ENCODE measurements at regions not wholly inside any gene's neighbourhood (a gene's known extent, or its start where the extent isn't known, plus 50 kb on each side); places are given as distances from the start of the nearest gene placed in this dataset.

GRCh38 chr10:61142987-61143386 is 199.0 kb upstream of the RHOBTB1 start:
- no peak for DNase-seq (ENCODE audit: low spot score)

GRCh38 chr10:61140765-61141392 is 196.9 kb upstream of the RHOBTB1 start:
- DNase-seq (ENCODE audit: low spot score) = peak; percentile 64

- DNase-seq (ENCODE audit: low spot score) = no peak
Measured at GRCh38 chr10:61139592-61139953, 195.6 kb upstream of the RHOBTB1 start.

GRCh38 chr10:61138708-61139591 is 195.0 kb upstream of the RHOBTB1 start:
- DNase-seq (ENCODE audit: low spot score) = no peak

GRCh38 chr10:61136139-61136538 is 192.2 kb upstream of the RHOBTB1 start:
- DNase-seq (ENCODE audit: low spot score) = peak; percentile 2

- DNase-seq (ENCODE audit: low spot score) = no peak
Measured at GRCh38 chr10:61135276-61135721, 191.3 kb upstream of the RHOBTB1 start.

GRCh38 chr10:61130366-61130765 is 186.4 kb upstream of the RHOBTB1 start:
- no peak for DNase-seq (ENCODE audit: low spot score)

GRCh38 chr10:61128196-61128595 is 184.2 kb upstream of the RHOBTB1 start:
- DNase-seq (ENCODE audit: low spot score) = no peak

GRCh38 chr10:61125560-61126170 is 181.7 kb upstream of the RHOBTB1 start:
- DNase-seq (ENCODE audit: low spot score) = no peak

- DNase-seq (ENCODE audit: low spot score) = no peak
Measured at GRCh38 chr10:61124756-61125530, 181.0 kb upstream of the RHOBTB1 start.

- DNase-seq (ENCODE audit: low spot score) = no peak
Measured at GRCh38 chr10:61120805-61121204, 176.8 kb upstream of the RHOBTB1 start.

- DNase-seq (ENCODE audit: low spot score) = no peak
Measured at GRCh38 chr10:61119573-61119972, 175.6 kb upstream of the RHOBTB1 start.

GRCh38 chr10:61115897-61116296 is 171.9 kb upstream of the RHOBTB1 start:
- DNase-seq (ENCODE audit: low spot score) = no peak

- DNase-seq (ENCODE audit: low spot score) = no peak
Measured at GRCh38 chr10:61112771-61113170, 168.8 kb upstream of the RHOBTB1 start.

- no peak for DNase-seq (ENCODE audit: low spot score)
Measured at GRCh38 chr10:61110936-61111335, 167.0 kb upstream of the RHOBTB1 start.

GRCh38 chr10:61110188-61110844 is 166.3 kb upstream of the RHOBTB1 start:
- no peak for DNase-seq (ENCODE audit: low spot score)

- DNase-seq (ENCODE audit: low spot score) = no peak
Measured at GRCh38 chr10:61108915-61109314, 164.9 kb upstream of the RHOBTB1 start.

- DNase-seq (ENCODE audit: low spot score) = no peak
Measured at GRCh38 chr10:61100887-61101286, 156.9 kb upstream of the RHOBTB1 start.

- no peak for DNase-seq (ENCODE audit: low spot score)
Measured at GRCh38 chr10:61099756-61100155, 155.8 kb upstream of the RHOBTB1 start.

- DNase-seq (ENCODE audit: low spot score) = no peak
Measured at GRCh38 chr10:61098966-61099365, 155.0 kb upstream of the RHOBTB1 start.

GRCh38 chr10:61097026-61097425 is 153.0 kb upstream of the RHOBTB1 start:
- DNase-seq (ENCODE audit: low spot score) = no peak

- no peak for DNase-seq (ENCODE audit: low spot score)
Measured at GRCh38 chr10:61096056-61096455, 152.1 kb upstream of the RHOBTB1 start.

All from AG08395 (cell line).